ENCODE measurements at regions not wholly inside any gene's neighbourhood (a gene's known extent, or its start where the extent isn't known, plus 50 kb on each side); places are given as distances from the start of the nearest gene placed in this dataset.

GRCh38 chr10:131787961-131788360 lies 112.8 kb upstream of the PPP2R2D start:
- DNase-seq (ENCODE audit: low spot score) (no peak), FAIRE-seq (no peak)

GRCh38 chr10:131788386-131788785 lies 112.4 kb upstream of the PPP2R2D start:
- FAIRE-seq (no peak), DNase-seq (ENCODE audit: low spot score) (no peak)

GRCh38 chr10:131789516-131789915 lies 111.3 kb upstream of the PPP2R2D start:
- FAIRE-seq = no peak

GRCh38 chr10:131790021-131790420 lies 110.8 kb upstream of the PPP2R2D start:
- no peak for DNase-seq (ENCODE audit: low spot score)

More at GRCh38 chr10:131789516-131789915, 111.3 kb upstream of the PPP2R2D start:
- no peak for DNase-seq (ENCODE audit: low spot score)

GRCh38 chr10:131792011-131792651 lies 108.7 kb upstream of the PPP2R2D start:
- FAIRE-seq (no peak), DNase-seq (ENCODE audit: low spot score) (no peak)

More at GRCh38 chr10:131790021-131790420, 110.8 kb upstream of the PPP2R2D start:
- FAIRE-seq = no peak

- FAIRE-seq (no peak), DNase-seq (ENCODE audit: low spot score) (no peak)
These were observed 108.0 kb upstream of the PPP2R2D start for GRCh38 chr10:131792809-131793208.

GRCh38 chr10:131795761-131796160 lies 105.0 kb upstream of the PPP2R2D start:
- FAIRE-seq = no peak

GRCh38 chr10:131797626-131798025 lies 103.2 kb upstream of the PPP2R2D start:
- DNase-seq (ENCODE audit: low spot score) (no peak), FAIRE-seq (no peak)

More at GRCh38 chr10:131795761-131796160, 105.0 kb upstream of the PPP2R2D start:
- no peak for DNase-seq (ENCODE audit: low spot score)

GRCh38 chr10:131799429-131799828 lies 101.4 kb upstream of the PPP2R2D start:
- no peak for FAIRE-seq
- no peak for DNase-seq (ENCODE audit: low spot score)

GRCh38 chr10:131802156-131802915 lies 98.5 kb upstream of the PPP2R2D start:
- FAIRE-seq (no peak), DNase-seq (ENCODE audit: low spot score) (no peak)

- no peak for FAIRE-seq
- DNase-seq (ENCODE audit: low spot score) = no peak
These were observed 97.8 kb upstream of the PPP2R2D start for GRCh38 chr10:131802996-131803395.

- no peak for DNase-seq (ENCODE audit: low spot score)
- FAIRE-seq = no peak
These were observed 96.9 kb upstream of the PPP2R2D start for GRCh38 chr10:131803860-131804425.

- no peak for DNase-seq (ENCODE audit: low spot score)
- FAIRE-seq = no peak
These were observed 96.1 kb upstream of the PPP2R2D start for GRCh38 chr10:131804551-131805295.

- FAIRE-seq = no peak
- DNase-seq (ENCODE audit: low spot score) = no peak
These were observed 95.1 kb upstream of the PPP2R2D start for GRCh38 chr10:131805696-131806095.

- FAIRE-seq (no peak), DNase-seq (ENCODE audit: low spot score) (no peak)
These were observed 94.7 kb upstream of the PPP2R2D start for GRCh38 chr10:131806146-131806545.

GRCh38 chr10:131806646-131807317 lies 94.0 kb upstream of the PPP2R2D start:
- DNase-seq (ENCODE audit: low spot score) = no peak
- FAIRE-seq = no peak

- FAIRE-seq (no peak), DNase-seq (ENCODE audit: low spot score) (no peak)
These were observed 92.4 kb upstream of the PPP2R2D start for GRCh38 chr10:131808370-131808930.

- FAIRE-seq = no peak
- DNase-seq (ENCODE audit: low spot score) = no peak
These were observed 90.6 kb upstream of the PPP2R2D start for GRCh38 chr10:131810036-131810804.

GRCh38 chr10:131810805-131811629 lies 89.8 kb upstream of the PPP2R2D start:
- FAIRE-seq (no peak), DNase-seq (ENCODE audit: low spot score) (no peak)

All from urothelium cell line (cell line).